PFSK-1 (cell line): ENCODE measurements at regions not wholly inside any gene's neighbourhood (a gene's known extent, or its start where the extent isn't known, plus 50 kb on each side); places are given as distances from the start of the nearest gene placed in this dataset.

Experiments used
- FOXP2 ChIP-seq: optimal IDR thresholded peaks from 2 replicates; pipeline ENCODE3; 2011; ENCODE audit warnings: borderline replicate concordance, control low read depth, inconsistent platforms; ENCODE audit not compliant: insufficient read depth; ENCODE audit errors: extremely low read length, extremely low read depth
- POLR2AphosphoS5 ChIP-seq: IDR thresholded peaks from 2 replicates; pipeline ENCODE4 v1.6.1; 2012; ENCODE audit warnings: low read depth, mild to moderate bottlenecking, control low read depth, low read length, moderate library complexity
- SIN3A ChIP-seq: IDR thresholded peaks from 2 replicates; pipeline ENCODE4 v1.6.1; 2012; ENCODE audit warnings: mild to moderate bottlenecking, low read length, moderate library complexity, borderline replicate concordance; ENCODE audit not compliant: insufficient read depth
- TAF1 ChIP-seq: IDR thresholded peaks from 2 replicates; pipeline ENCODE4 v1.6.1; 2012; ENCODE audit warnings: low read length, control low read depth, borderline replicate concordance; ENCODE audit not compliant: insufficient read depth
- TF ChIP-seq, protein P1 (sequence below), 2 experiments: IDR thresholded peaks; 2 replicates each; pipeline versions ENCODE4 v1.6.1 to v1.8.0; 2011 to 2012; ENCODE audit warnings: low read depth in 2 of 2, low read length in 2 of 2, control low read depth in 1 of 2, inconsistent platforms in 1 of 2, mild to moderate bottlenecking in 1 of 2, moderate library complexity in 1 of 2; ENCODE audit not compliant: insufficient read depth in 1 of 2

DNA sequence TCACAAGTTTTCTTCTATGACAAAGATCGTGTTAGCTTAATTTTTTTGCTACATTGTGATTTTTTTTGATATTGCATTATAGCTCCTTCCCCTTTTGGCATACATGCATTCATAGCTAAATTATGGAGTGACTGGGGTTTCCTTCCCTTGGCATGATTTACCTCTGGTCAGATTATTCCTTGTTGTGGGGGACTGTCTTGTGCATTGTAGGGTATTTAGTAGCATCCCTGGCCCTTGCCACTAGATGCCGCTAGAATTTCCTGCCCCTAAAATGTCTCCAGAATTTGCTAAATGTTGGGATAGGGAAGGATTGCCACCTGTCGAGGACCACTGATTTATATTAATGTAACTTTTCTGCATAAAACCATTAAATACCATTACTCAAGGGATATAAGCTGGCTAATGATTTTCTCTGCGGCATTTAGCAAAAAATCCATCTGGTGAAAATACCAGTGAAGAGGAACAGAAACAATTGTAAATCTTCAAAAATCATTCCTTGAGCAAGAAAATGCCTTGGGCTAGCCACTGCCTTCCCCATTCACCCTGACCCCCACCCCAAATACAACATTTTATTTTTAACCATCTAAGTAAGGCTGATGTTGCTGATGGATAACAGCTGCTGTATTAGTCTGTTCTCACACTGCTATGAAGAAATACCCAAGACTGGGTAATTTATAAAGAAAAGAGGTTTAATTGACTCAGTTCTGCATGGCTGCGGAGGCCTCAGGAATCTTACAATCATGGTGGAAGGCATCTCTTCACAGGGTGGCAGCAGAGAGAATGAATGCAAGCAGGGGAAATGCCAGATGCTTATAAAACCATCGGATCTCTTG, 195.2 kb downstream of the MAP2K6 start:
- TF ChIP-seq, protein P1, sequence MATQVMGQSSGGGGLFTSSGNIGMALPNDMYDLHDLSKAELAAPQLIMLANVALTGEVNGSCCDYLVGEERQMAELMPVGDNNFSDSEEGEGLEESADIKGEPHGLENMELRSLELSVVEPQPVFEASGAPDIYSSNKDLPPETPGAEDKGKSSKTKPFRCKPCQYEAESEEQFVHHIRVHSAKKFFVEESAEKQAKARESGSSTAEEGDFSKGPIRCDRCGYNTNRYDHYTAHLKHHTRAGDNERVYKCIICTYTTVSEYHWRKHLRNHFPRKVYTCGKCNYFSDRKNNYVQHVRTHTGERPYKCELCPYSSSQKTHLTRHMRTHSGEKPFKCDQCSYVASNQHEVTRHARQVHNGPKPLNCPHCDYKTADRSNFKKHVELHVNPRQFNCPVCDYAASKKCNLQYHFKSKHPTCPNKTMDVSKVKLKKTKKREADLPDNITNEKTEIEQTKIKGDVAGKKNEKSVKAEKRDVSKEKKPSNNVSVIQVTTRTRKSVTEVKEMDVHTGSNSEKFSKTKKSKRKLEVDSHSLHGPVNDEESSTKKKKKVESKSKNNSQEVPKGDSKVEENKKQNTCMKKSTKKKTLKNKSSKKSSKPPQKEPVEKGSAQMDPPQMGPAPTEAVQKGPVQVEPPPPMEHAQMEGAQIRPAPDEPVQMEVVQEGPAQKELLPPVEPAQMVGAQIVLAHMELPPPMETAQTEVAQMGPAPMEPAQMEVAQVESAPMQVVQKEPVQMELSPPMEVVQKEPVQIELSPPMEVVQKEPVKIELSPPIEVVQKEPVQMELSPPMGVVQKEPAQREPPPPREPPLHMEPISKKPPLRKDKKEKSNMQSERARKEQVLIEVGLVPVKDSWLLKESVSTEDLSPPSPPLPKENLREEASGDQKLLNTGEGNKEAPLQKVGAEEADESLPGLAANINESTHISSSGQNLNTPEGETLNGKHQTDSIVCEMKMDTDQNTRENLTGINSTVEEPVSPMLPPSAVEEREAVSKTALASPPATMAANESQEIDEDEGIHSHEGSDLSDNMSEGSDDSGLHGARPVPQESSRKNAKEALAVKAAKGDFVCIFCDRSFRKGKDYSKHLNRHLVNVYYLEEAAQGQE (IDR thresholded peaks at IDR 0.05; ENCODE audit: insufficient read depth in 1 of 2, low read depth in 2 of 2, low read length in 2 of 2) = no peak
- TF ChIP-seq POLR2AphosphoS5 (no peak), FOXP2 (no peak), SIN3A (no peak), TAF1 (no peak)

- TF ChIP-seq, protein P1 (IDR thresholded peaks at IDR 0.05; ENCODE audit: insufficient read depth in 1 of 2, low read depth in 2 of 2, low read length in 2 of 2) = no peak
- TF ChIP-seq SIN3A = no peak
- no peak for TF ChIP-seq FOXP2
- TF ChIP-seq POLR2AphosphoS5 = no peak
- no peak for TF ChIP-seq TAF1
Observed at GRCh38 chr17:69620363-69620762, 205.9 kb downstream of the MAP2K6 start.

- TF ChIP-seq TAF1 = no peak
- TF ChIP-seq POLR2AphosphoS5 = no peak
- TF ChIP-seq, protein P1 (IDR thresholded peaks at IDR 0.05; ENCODE audit: insufficient read depth in 1 of 2, low read depth in 2 of 2, low read length in 2 of 2) = no peak
- no peak for TF ChIP-seq FOXP2
Observed at GRCh38 chr17:69625474-69625873, 211.0 kb downstream of the MAP2K6 start.

DNA sequence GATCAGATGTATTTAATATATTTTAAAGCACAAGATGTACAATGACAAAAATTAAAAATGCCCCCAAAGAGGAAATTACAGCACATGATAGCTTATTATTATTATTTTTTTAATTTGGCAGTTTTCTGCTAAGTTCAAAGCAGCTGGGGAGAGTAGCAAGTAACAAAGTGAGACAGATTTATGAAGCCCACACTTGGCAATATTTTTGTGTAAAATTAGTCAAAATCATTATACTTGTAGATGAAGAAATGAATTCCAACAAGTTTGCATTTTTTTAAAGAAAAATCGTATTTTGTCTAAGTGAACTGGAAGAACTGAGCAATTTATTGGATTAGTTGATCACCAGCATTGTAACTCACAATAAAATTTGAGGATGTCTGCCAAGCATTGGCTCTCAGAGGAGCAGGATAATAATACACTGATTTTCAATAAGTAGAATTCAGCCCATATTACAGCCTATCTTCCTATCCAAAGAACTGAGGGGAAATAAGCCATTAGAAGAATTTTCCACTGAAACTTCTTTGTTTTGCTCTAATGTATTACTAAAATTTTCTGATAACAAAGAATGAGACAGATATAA, 215.6 kb downstream of the MAP2K6 start:
- TF ChIP-seq POLR2AphosphoS5 = no peak
- no peak for TF ChIP-seq TAF1
- no peak for TF ChIP-seq SIN3A
- no peak for TF ChIP-seq FOXP2

DNA sequence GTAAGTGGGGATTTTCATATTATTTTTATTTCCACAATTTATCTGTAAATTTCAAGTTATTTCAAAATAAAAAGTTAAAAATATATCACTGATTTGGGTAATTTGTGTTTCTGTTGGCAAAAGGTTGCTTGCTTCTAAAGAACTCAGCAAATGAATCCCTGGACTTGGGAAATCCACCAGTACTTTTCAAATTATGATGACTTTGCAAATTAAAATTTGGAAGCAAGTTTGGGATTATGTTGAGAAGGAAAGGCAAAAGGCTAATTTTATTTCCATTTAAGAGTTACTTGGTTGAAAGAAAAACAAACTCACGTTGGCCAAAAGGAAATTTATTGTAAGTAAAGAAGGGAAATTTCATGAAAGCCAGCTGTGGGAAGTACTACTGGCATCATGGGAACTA, 220.3 kb downstream of the MAP2K6 start:
- TF ChIP-seq SIN3A (no peak), POLR2AphosphoS5 (no peak), TAF1 (no peak), FOXP2 (no peak)
- TF ChIP-seq, protein P1 (IDR thresholded peaks at IDR 0.05; ENCODE audit: insufficient read depth in 1 of 2, low read depth in 2 of 2, low read length in 2 of 2) = no peak
